C4-2B (cell line): ENCODE measurements at regions not wholly inside any gene's neighbourhood (a gene's known extent, or its start where the extent isn't known, plus 50 kb on each side); places are given as distances from the start of the nearest gene placed in this dataset.
"Not testable (repeated sequence)": the region's sequence is repeated elsewhere in the genome, so short reads cannot be mapped to it uniquely, and the experiment has no call there.

ENCODE experiments used
- H3K27ac ChIP-seq: fragments of 450-650 bp; 2 replicates; pipeline ENCODE4 v1.5.1; 2017
- ZFX ChIP-seq: fragments of 450-650 bp; IDR thresholded peaks from 2 replicates; pipeline ENCODE4 v1.6.1; 2017
- TF ChIP-seq, protein P1 (sequence below): fragments of 450-650 bp; conservative IDR thresholded peaks from 2 replicates; pipeline ENCODE4 v1.5.1; 2017; ENCODE audit warnings: mild to moderate bottlenecking

GRCh38 chr13:112256716-112257494, 119.2 kb upstream of the SPACA7 start:
- no peak for TF ChIP-seq ZFX
- TF ChIP-seq, protein P1, sequence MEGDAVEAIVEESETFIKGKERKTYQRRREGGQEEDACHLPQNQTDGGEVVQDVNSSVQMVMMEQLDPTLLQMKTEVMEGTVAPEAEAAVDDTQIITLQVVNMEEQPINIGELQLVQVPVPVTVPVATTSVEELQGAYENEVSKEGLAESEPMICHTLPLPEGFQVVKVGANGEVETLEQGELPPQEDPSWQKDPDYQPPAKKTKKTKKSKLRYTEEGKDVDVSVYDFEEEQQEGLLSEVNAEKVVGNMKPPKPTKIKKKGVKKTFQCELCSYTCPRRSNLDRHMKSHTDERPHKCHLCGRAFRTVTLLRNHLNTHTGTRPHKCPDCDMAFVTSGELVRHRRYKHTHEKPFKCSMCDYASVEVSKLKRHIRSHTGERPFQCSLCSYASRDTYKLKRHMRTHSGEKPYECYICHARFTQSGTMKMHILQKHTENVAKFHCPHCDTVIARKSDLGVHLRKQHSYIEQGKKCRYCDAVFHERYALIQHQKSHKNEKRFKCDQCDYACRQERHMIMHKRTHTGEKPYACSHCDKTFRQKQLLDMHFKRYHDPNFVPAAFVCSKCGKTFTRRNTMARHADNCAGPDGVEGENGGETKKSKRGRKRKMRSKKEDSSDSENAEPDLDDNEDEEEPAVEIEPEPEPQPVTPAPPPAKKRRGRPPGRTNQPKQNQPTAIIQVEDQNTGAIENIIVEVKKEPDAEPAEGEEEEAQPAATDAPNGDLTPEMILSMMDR, result no peak
- H3K27ac ChIP-seq, result no peak overlapping the region

DNA sequence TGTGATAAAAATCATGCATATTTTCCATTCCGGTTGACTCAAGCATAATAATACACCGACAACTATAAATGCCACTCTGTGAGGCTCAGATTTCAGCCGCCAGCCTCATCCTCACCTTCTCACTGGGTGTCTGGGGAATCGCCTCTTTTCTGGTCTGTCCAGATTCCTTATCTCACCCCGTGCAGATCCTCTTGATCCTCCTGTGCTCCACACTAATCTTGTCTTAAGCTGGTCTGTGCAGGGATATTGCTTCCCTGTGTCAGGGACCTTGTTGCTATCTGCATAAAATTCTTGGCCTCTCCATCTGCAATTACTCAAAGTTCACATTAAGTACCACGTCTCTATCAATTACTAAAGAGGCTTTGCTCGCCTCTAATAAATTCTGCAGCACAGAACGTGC, 116.6 kb upstream of the SPACA7 start:
- TF ChIP-seq, protein P1, result no peak
- no peak for TF ChIP-seq ZFX
- H3K27ac ChIP-seq, result no peak overlapping the region

DNA sequence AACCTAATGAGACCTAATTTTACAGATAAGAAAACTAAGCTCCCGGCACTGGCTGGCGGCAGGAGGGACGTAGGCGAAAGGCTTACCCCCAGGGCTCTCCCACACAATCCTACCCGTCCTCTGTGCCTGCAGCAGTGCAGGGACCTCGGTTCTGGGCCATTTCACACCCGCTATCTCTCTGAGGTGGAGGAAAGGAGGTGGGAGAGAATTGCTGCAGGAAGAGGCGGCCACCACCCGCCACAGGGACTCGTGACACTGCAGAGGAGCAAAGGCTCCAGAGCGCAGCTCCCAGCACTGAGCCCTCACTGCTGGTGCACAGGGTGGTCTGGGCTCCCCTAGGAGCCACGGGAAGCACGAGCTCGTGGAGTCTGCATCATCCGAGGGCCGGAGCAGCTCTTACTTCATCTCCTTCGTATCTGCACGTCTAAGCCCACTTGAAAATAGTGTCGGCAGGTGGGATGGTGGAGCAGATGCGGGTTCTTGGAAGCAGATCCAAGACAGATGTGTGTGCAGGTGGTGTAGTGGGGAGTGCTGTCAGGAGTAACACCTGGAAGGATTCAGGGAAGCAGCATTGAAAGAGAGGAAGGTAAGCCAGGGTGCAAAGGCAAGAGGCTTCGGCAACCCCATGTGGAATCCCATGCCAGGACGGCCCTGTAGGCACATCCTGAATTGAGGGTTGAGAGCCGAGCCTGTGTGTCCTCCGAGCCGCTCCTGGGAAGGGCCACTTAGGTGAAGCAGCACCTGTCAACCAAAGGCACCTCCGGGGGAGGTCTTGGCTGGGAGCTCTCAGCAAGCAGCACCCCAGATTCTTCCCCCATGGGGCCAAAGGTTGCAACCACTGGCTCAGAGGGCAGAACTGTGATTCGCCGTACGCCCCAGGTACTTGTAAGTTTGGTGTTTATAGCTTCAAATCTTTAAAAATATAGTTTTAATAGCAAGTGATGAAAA, 115.8 kb upstream of the SPACA7 start:
- H3K27ac ChIP-seq, result no peak overlapping the region
- TF ChIP-seq, protein P1, result no peak
- TF ChIP-seq ZFX, result no peak

DNA sequence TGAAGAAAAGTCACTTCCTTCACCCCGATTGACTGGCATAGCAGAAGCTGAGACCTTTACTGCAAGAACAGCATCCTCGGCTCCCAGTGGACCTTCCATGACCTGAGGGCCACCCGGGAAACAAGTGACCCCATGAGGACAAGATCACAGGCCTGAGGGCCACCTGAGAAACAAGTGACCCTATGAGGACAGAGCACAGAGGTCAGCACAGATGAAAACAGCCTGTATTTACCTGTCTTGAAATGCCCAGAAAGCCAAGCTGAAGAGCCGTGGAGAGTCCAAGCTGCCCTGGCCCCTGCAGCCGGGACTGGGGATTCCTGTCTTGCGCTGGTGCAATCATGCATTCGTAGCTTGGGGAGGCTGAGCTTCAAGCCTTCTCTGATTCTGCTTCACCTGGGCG, 114.2 kb upstream of the SPACA7 start:
- no peak overlapping the region for H3K27ac ChIP-seq
- TF ChIP-seq ZFX, result no peak
- TF ChIP-seq, protein P1, result no peak

- H3K27ac ChIP-seq, result no peak overlapping the region
- TF ChIP-seq, protein P1, result no peak
- no peak for TF ChIP-seq ZFX
Observed at GRCh38 chr13:112263152-112263551, 113.0 kb upstream of the SPACA7 start.

DNA sequence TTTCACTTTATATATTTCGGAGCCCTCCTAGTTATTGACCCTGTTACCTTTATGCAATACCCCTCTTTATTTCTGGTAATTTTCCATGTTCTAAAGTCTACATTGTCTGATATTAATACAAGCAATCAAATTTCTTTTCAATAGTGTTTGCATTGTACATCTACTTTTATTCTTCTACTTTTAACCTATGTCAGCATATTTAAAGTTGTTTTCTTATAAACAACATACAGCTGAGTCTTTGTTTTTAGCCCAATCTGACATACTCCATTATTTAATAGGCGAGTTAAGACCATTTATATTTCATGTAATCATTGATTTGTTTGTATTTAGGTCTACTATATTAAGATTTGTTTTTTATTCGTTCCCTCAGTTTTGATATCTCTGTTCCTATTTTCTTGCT, 108.5 kb upstream of the SPACA7 start:
- no peak overlapping the region for H3K27ac ChIP-seq
- TF ChIP-seq, protein P1, result no peak
- no peak for TF ChIP-seq ZFX

GRCh38 chr13:112270951-112271350, 105.2 kb upstream of the SPACA7 start:
- H3K27ac ChIP-seq, result no peak overlapping the region
- TF ChIP-seq, protein P1, result no peak
- TF ChIP-seq ZFX, result no peak

DNA sequence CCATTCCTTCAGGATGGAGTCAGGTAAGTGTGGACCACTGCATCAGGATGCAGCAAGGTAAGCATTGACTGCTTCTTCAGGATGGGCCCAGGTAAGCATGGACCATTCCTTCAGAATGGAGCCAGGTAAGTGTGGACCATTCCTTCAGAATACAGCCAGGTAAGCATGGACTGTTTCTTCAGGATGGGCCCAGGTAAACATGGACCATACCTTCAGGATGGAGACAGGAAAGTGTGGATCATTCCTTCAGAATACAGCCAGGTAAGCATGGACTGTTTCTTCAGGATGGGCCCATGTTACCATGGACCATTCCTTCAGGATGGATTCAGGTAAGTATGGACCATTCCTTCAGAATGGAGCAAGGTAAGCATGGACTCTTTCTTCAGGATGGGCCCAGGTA, 89.4 kb upstream of the SPACA7 start:
- not testable (repeated sequence) for H3K27ac ChIP-seq
